Left kidney (tissue), 1 donor: ENCODE measurements at regions not wholly inside any gene's neighbourhood (a gene's known extent, or its start where the extent isn't known, plus 50 kb on each side); places are given as distances from the start of the nearest gene placed in this dataset.

ENCODE experiments used
- DNase-seq: peaks from one replicate; pipeline ENCODE4 v3.0.0-alpha.2; 2013

GRCh38 chrX:5526191-5526590 is 702.5 kb downstream of the NLGN4X start:
- DNase-seq: no peak

GRCh38 chrX:5490786-5491563 is 737.7 kb downstream of the NLGN4X start:
- DNase-seq: no peak

GRCh38 chrX:5474282-5474681 is 754.4 kb downstream of the NLGN4X start:
- no peak for DNase-seq

GRCh38 chrX:5458300-5458842 is 770.3 kb downstream of the NLGN4X start:
- DNase-seq: no peak

- no peak for DNase-seq
Observed at GRCh38 chrX:5449323-5449722, 779.3 kb downstream of the NLGN4X start.

GRCh38 chrX:5431823-5432222 is 796.8 kb downstream of the NLGN4X start:
- no peak for DNase-seq

GRCh38 chrX:5425119-5425518 is 803.5 kb downstream of the NLGN4X start:
- no peak for DNase-seq

- no peak for DNase-seq
Observed at GRCh38 chrX:5417381-5417780, 811.3 kb downstream of the NLGN4X start.

GRCh38 chrX:5415738-5416137 is 812.9 kb downstream of the NLGN4X start:
- no peak for DNase-seq

GRCh38 chrX:5409106-5409505 is 819.6 kb downstream of the NLGN4X start:
- DNase-seq: no peak

GRCh38 chrX:5402461-5402860 is 826.2 kb downstream of the NLGN4X start:
- no peak for DNase-seq

- no peak for DNase-seq
Observed at GRCh38 chrX:5399403-5399802, 829.3 kb downstream of the NLGN4X start.

GRCh38 chrX:5397409-5397808 is 831.3 kb downstream of the NLGN4X start:
- DNase-seq: no peak

GRCh38 chrX:5390376-5390775 is 838.3 kb downstream of the NLGN4X start:
- DNase-seq: no peak

- DNase-seq: no peak
Observed at GRCh38 chrX:5388087-5388486, 840.6 kb downstream of the NLGN4X start.

- no peak for DNase-seq
Observed at GRCh38 chrX:5380426-5380825, 848.2 kb downstream of the NLGN4X start.

GRCh38 chrX:5341902-5342301 is 886.8 kb downstream of the NLGN4X start:
- no peak for DNase-seq

- DNase-seq: no peak
Observed at GRCh38 chrX:5337160-5337559, 891.5 kb downstream of the NLGN4X start.

GRCh38 chrX:5324546-5324945 is 904.1 kb downstream of the NLGN4X start:
- no peak for DNase-seq

GRCh38 chrX:5314148-5314547 is 914.5 kb downstream of the NLGN4X start:
- no peak for DNase-seq

GRCh38 chrX:5307416-5307815 is 921.3 kb downstream of the NLGN4X start:
- no peak for DNase-seq

GRCh38 chrX:5306654-5307121 is 922.0 kb downstream of the NLGN4X start:
- no peak for DNase-seq

- no peak for DNase-seq
Observed at GRCh38 chrX:5305452-5305851, 923.2 kb downstream of the NLGN4X start.

GRCh38 chrX:5295004-5295403 is 933.7 kb downstream of the NLGN4X start:
- DNase-seq: no peak
